ENCODE measurements at regions not wholly inside any gene's neighbourhood (a gene's known extent, or its start where the extent isn't known, plus 50 kb on each side); places are given as distances from the start of the nearest gene placed in this dataset.

DNA sequence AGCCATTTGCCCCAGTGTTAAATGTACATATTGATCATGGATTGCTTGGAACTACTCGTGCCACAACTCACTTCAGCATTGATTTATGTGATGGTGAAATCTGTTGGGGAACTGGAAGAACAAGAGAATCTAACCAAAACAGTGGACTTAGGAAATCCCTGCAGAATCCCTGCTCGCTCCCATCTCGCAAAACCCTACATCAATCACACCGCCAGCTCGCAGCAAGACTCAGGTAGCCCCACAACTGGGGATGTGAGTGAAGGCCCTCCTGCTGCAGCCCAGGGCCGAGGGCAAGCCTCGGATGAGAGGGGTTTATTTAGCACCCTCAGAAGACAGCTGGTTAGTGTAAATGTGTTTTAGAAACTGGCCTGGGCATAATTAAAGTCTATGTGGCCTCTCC is 171.6 kb downstream of the ANAPC1 start:
- Histone ChIP-seq H3K36me3 (ENCODE audit: insufficient read depth, low read length) (no peaks in the 10 kb centered on the region), H3K9me3 (ENCODE audit: insufficient read depth, low read depth, low read length) (peaks cover 4% of the 10 kb centered on the region; the same call in 1 of the 2 replicates), H3K27me3 (ENCODE audit: insufficient read depth, low read length, poor library complexity, severe bottlenecking) (no peaks in the 10 kb centered on the region), H4K20me1 (ENCODE audit: insufficient read depth, low read length, poor library complexity, severe bottlenecking) (no peaks in the 10 kb centered on the region), H2AFZ (ENCODE audit: low read length) (no peak overlapping the region), H3K4me3 (ENCODE audit: low read length, poor library complexity, severe bottlenecking) (no peak overlapping the region), H3K9ac (ENCODE audit: low read depth, low read length, poor library complexity, severe bottlenecking) (no peak overlapping the region), H3K79me2 (ENCODE audit: insufficient read depth, low read length) (no peaks in the 10 kb centered on the region), H3K4me1 (ENCODE audit: insufficient read depth, low read length, poor library complexity, severe bottlenecking) (peaks cover 10% of the 10 kb centered on the region), H3F3A (ENCODE audit: low read depth) (no peaks in the 10 kb centered on the region), H3K4me2 (ENCODE audit: low read depth, low read length, poor library complexity, severe bottlenecking) (no peak overlapping the region), H3K9me2 (replicated peaks; ENCODE audit: low read depth, low read length) (no peaks in the 10 kb centered on the region)
- TF ChIP-seq EZH2phosphoT487 (IDR thresholded peaks at IDR 0.05; ENCODE audit: borderline replicate concordance): no peak
- TF ChIP-seq, protein P1, sequence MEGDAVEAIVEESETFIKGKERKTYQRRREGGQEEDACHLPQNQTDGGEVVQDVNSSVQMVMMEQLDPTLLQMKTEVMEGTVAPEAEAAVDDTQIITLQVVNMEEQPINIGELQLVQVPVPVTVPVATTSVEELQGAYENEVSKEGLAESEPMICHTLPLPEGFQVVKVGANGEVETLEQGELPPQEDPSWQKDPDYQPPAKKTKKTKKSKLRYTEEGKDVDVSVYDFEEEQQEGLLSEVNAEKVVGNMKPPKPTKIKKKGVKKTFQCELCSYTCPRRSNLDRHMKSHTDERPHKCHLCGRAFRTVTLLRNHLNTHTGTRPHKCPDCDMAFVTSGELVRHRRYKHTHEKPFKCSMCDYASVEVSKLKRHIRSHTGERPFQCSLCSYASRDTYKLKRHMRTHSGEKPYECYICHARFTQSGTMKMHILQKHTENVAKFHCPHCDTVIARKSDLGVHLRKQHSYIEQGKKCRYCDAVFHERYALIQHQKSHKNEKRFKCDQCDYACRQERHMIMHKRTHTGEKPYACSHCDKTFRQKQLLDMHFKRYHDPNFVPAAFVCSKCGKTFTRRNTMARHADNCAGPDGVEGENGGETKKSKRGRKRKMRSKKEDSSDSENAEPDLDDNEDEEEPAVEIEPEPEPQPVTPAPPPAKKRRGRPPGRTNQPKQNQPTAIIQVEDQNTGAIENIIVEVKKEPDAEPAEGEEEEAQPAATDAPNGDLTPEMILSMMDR (conservative IDR thresholded peaks at IDR 0.05; ENCODE audit: low read length): no peak

DNA sequence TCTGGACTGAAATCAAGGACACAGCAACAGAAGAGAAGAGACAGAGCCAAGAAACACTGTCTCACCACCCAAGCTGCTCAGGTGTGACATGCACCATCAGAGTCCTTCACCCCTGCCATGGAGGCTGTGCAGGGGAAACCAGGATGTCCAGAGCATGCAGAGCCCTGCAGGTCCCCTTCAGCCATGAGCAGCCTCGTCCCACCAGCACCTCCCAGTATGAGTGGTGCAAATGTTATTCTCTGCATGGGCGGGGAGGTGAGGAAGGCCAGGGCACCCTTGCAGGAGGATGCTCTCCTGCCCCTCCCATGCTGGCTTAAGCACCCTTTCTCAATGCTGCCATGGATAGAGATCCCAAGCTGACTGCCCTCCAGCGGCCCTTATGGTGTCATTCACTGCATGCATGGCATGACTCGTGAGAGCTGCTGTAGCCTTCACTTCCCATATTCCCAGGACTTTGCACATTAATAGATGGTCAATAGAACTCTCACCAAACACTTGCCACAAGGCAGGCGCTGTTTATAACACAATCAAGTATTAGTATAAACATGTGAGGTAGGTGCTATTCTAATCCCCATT is 171.0 kb downstream of the ANAPC1 start:
- Histone ChIP-seq H3K79me2 (ENCODE audit: insufficient read depth, low read length) (no peaks in the 10 kb centered on the region), H3F3A (ENCODE audit: low read depth) (no peaks in the 10 kb centered on the region), H2AFZ (ENCODE audit: low read length) (no peak overlapping the region), H3K9ac (ENCODE audit: low read depth, low read length, poor library complexity, severe bottlenecking) (no peak overlapping the region), H3K9me2 (replicated peaks; ENCODE audit: low read depth, low read length) (no peaks in the 10 kb centered on the region), H3K9me3 (ENCODE audit: insufficient read depth, low read depth, low read length) (peaks cover 4% of the 10 kb centered on the region; the same call in 1 of the 2 replicates), H3K4me1 (ENCODE audit: insufficient read depth, low read length, poor library complexity, severe bottlenecking) (peaks cover 10% of the 10 kb centered on the region), H3K36me3 (ENCODE audit: insufficient read depth, low read length) (no peaks in the 10 kb centered on the region), H3K4me2 (ENCODE audit: low read depth, low read length, poor library complexity, severe bottlenecking) (no peak overlapping the region), H3K27me3 (ENCODE audit: insufficient read depth, low read length, poor library complexity, severe bottlenecking) (no peaks in the 10 kb centered on the region), H3K4me3 (ENCODE audit: low read length, poor library complexity, severe bottlenecking) (no peak overlapping the region), H4K20me1 (ENCODE audit: insufficient read depth, low read length, poor library complexity, severe bottlenecking) (no peaks in the 10 kb centered on the region)
- no peak for TF ChIP-seq EZH2phosphoT487 (IDR thresholded peaks at IDR 0.05; ENCODE audit: borderline replicate concordance)
- TF ChIP-seq, protein P1 (conservative IDR thresholded peaks at IDR 0.05; ENCODE audit: low read length): no peak

DNA sequence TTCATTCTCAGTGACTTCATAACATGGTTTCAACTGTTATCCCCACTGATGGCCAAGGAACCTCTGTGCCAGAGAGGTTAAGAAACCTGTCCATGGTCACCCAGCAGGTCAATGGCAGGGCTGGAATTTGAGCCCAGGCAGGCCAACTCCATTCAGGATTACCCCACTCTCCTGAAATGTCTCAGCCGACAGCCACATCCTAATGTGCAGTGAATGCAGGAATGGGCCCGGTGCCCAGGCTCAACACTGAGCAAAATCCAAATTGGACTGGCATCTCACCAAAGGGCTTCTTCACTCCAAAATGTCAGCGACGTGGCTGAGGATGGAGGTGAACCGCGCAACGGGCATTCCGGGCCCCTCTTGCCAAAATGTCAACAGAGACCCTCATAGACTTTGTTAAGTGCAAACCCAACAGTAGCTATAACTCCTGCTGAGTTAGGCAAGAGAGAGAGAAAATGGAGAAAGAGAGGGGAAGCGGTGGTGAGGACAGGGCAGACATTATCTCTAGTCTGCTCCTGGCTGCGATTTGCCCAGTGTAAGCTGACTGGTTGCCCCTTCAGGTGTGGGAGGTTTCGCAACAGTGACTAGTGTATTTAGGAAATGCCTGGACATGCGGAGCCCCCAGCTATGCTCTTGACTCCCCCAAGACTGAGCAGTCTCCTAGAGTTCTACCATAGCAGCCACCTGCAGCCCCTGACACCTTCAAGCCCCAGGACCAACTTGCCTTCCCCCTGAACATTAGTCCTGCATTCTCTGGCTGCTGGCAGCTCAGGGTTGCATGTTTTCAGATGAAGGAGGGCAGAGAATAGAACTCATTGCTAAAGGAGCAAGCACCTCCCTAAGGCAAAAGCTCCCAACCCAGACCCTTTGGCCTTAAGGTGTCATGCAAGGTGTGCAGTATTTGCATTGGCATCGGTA is 167.7 kb downstream of the ANAPC1 start:
- Histone ChIP-seq H3K4me1 (ENCODE audit: insufficient read depth, low read length, poor library complexity, severe bottlenecking) (no peaks in the 10 kb centered on the region), H3K36me3 (ENCODE audit: insufficient read depth, low read length) (no peaks in the 10 kb centered on the region), H3K27me3 (ENCODE audit: insufficient read depth, low read length, poor library complexity, severe bottlenecking) (no peaks in the 10 kb centered on the region), H3K4me2 (ENCODE audit: low read depth, low read length, poor library complexity, severe bottlenecking) (no peak overlapping the region), H2AFZ (ENCODE audit: low read length) (no peak overlapping the region), H3K4me3 (ENCODE audit: low read length, poor library complexity, severe bottlenecking) (no peak overlapping the region), H3K9ac (ENCODE audit: low read depth, low read length, poor library complexity, severe bottlenecking) (no peak overlapping the region), H3K9me2 (replicated peaks; ENCODE audit: low read depth, low read length) (no peaks in the 10 kb centered on the region), H3K79me2 (ENCODE audit: insufficient read depth, low read length) (no peaks in the 10 kb centered on the region), H3K9me3 (ENCODE audit: insufficient read depth, low read depth, low read length) (peaks cover 4% of the 10 kb centered on the region; the same call in 1 of the 2 replicates), H4K20me1 (ENCODE audit: insufficient read depth, low read length, poor library complexity, severe bottlenecking) (no peaks in the 10 kb centered on the region), H3F3A (ENCODE audit: low read depth) (no peaks in the 10 kb centered on the region)
- TF ChIP-seq EZH2phosphoT487 (IDR thresholded peaks at IDR 0.05; ENCODE audit: borderline replicate concordance): no peak
- TF ChIP-seq, protein P1 (conservative IDR thresholded peaks at IDR 0.05; ENCODE audit: low read length): no peak
